ENCODE measurements at regions not wholly inside any gene's neighbourhood (a gene's known extent, or its start where the extent isn't known, plus 50 kb on each side); places are given as distances from the start of the nearest gene placed in this dataset.

DNA sequence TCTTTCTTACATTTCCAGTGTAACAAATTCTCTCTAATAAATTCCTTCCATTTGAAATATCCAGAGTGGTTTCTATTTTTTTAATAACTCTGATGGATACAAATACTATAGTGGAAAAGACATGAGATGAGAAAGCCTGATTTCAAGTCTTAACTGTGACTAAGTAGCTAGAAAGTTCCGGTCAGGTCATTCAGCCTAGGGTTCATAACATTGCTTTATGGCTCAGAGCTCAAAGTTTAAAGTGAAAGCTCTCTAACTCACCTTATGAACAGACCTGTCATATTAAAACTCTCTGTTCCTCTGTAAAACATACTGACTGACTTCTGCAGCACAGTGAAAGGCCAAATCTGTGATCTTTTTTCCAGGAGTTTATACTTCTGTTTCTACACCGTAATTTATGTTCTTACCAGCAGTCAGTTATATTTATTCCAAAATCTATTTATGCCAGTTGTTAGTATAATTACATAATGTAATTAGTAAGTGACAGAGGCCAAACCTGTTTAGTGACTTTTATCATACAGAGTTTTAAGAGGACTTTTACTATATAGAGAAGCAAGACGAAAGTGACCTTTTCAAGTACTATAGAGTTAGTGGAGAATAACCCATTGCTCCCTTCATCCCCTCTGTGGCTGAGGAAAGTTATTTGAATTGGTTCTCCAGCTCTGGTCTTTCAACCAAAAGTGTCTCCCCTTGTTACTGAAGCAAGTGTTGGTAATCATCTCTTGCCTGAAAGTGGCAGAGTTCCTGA is 118.8 kb upstream of the PDE1A start:
- TF ChIP-seq GATA2 (IDR thresholded peaks at IDR 0.05; ENCODE audit: low read depth, low read length) (no peak), GATA3 (IDR thresholded peaks at IDR 0.05; ENCODE audit: low read depth, low read length) (no peak)
